ENCODE measurements at regions not wholly inside any gene's neighbourhood (a gene's known extent, or its start where the extent isn't known, plus 50 kb on each side); places are given as distances from the start of the nearest gene placed in this dataset.

- DNase-seq (ENCODE audit: low read depth in 3 of 3): no peak
Measured at GRCh38 chr1:83725735-83726360, 273.1 kb downstream of the TTLL7 start.

GRCh38 chr1:83718338-83718737 lies 280.6 kb downstream of the TTLL7 start:
- DNase-seq (ENCODE audit: low read depth in 3 of 3): no peak

- no peak for DNase-seq (ENCODE audit: low read depth in 3 of 3)
Measured at GRCh38 chr1:83717785-83718184, 281.1 kb downstream of the TTLL7 start.

- no peak for DNase-seq (ENCODE audit: low read depth in 3 of 3)
Measured at GRCh38 chr1:83716641-83717040, 282.3 kb downstream of the TTLL7 start.

- DNase-seq (ENCODE audit: low read depth in 3 of 3): no peak
Measured at GRCh38 chr1:83715550-83715949, 283.4 kb downstream of the TTLL7 start.

- DNase-seq (ENCODE audit: low read depth in 3 of 3): no peak
Measured at GRCh38 chr1:83709662-83710061, 289.3 kb downstream of the TTLL7 start.

GRCh38 chr1:83706354-83706938 lies 292.5 kb downstream of the TTLL7 start:
- no peak for DNase-seq (ENCODE audit: low read depth in 3 of 3)

GRCh38 chr1:83705091-83705490 lies 293.8 kb downstream of the TTLL7 start:
- DNase-seq (ENCODE audit: low read depth in 3 of 3): no peak

- DNase-seq (ENCODE audit: low read depth in 3 of 3): no peak
Measured at GRCh38 chr1:83704350-83704749, 294.6 kb downstream of the TTLL7 start.

GRCh38 chr1:83702356-83702755 lies 296.6 kb downstream of the TTLL7 start:
- no peak for DNase-seq (ENCODE audit: low read depth in 3 of 3)

- no peak for DNase-seq (ENCODE audit: low read depth in 3 of 3)
Measured at GRCh38 chr1:83701355-83701754, 297.6 kb downstream of the TTLL7 start.

- no peak for DNase-seq (ENCODE audit: low read depth in 3 of 3)
Measured at GRCh38 chr1:83698644-83699043, 300.3 kb downstream of the TTLL7 start.

- DNase-seq (ENCODE audit: low read depth in 3 of 3): no peak
Measured at GRCh38 chr1:83697961-83698360, 301.0 kb downstream of the TTLL7 start.

GRCh38 chr1:83697220-83697619 lies 301.7 kb downstream of the TTLL7 start:
- no peak for DNase-seq (ENCODE audit: low read depth in 3 of 3)

- no peak for DNase-seq (ENCODE audit: low read depth in 3 of 3)
Measured at GRCh38 chr1:83694449-83694848, 304.5 kb downstream of the TTLL7 start.

GRCh38 chr1:83693427-83694126 lies 305.4 kb downstream of the TTLL7 start:
- no peak for DNase-seq (ENCODE audit: low read depth in 3 of 3)

GRCh38 chr1:83692524-83693381 lies 306.2 kb downstream of the TTLL7 start:
- DNase-seq (ENCODE audit: low read depth in 3 of 3): no peak

- no peak for DNase-seq (ENCODE audit: low read depth in 3 of 3)
Measured at GRCh38 chr1:83691953-83692500, 306.9 kb downstream of the TTLL7 start.

- DNase-seq (ENCODE audit: low read depth in 3 of 3): no peak
Measured at GRCh38 chr1:83689921-83690868, 308.7 kb downstream of the TTLL7 start.

GRCh38 chr1:83682132-83682531 lies 316.8 kb downstream of the TTLL7 start:
- DNase-seq (ENCODE audit: low read depth in 3 of 3): no peak

GRCh38 chr1:83676106-83676505 lies 322.8 kb downstream of the TTLL7 start:
- DNase-seq (ENCODE audit: low read depth in 3 of 3): no peak
